HG02885 (cell line): ENCODE measurements at regions not wholly inside any gene's neighbourhood (a gene's known extent, or its start where the extent isn't known, plus 50 kb on each side); places are given as distances from the start of the nearest gene placed in this dataset.
"Not testable (repeated sequence)": the region's sequence is repeated elsewhere in the genome, so short reads cannot be mapped to it uniquely, and the experiment has no call there.

Experiments
- ATAC-seq: cut with Tn5 transposase; IDR thresholded peaks from one replicate; pipeline ENCODE4 v1.9.1; 2021; ENCODE audit warnings: mild to moderate bottlenecking; ENCODE audit not compliant: unreplicated experiment, poor library complexity

GRCh38 chr13:69124996-69125395 lies 982.6 kb upstream of the ATXN8OS start:
- ATAC-seq: no peak

GRCh38 chr13:69109891-69110525 lies 997.6 kb upstream of the ATXN8OS start:
- no peak for ATAC-seq

GRCh38 chr13:69108486-69108885 lies 999.1 kb upstream of the ATXN8OS start:
- no peak for ATAC-seq

GRCh38 chr13:69107436-69107835 lies 1000.2 kb upstream of the ATXN8OS start:
- no peak for ATAC-seq

GRCh38 chr13:69101841-69102240 lies 1005.8 kb upstream of the ATXN8OS start:
- ATAC-seq: no peak

DNA sequence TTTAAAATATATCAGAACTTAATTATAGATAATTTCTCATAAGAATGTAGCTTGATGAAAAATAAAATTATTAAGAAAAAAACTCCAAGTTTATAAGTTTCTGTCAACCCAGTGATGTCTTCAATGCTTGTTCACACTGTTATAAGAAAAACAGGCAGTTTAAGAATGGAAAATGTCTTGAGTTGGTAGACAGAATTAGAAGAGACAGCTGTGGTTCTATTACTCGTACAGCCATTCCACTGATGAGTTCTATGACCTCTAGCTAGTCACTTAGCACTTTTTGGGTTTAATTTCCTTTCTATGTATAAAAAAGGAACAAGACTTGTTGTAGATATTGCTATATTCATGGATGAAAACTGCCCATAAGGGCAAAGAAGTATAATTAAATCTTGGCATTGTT lies 1013.1 kb upstream of the ATXN8OS start:
- ATAC-seq: no peak

DNA sequence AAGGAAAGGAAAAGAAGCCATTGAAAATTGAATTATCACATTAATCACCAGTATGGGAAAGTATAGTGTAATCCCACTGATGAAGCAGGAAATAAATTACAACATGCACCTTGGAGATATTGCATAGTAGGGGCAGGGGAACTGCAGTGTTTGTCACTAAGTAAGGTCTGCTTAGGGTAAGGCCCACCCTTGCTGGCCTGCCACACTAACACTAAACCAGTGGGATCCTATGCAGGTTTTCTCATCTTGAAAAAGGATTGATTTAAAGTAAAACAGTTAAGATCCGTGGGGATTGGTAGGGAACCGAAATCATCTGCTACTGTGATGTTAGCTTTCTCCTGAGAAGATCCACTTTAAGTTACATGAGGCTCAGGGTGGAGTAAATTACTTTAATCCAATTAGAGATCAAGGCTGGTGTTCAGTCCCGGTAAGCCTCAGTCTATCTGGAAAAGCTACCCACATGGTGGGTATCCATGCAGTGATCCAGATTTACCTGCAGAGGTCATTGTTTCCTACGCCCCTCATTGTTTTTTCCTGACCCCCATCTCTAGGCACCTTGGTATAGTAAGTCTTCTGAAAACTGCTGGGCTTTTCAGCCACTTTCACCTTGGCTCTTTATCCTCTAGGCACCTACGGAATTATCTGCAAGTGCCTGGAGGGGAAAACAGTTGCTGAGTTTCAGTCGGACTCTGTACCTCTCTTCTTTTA lies 1014.9 kb upstream of the ATXN8OS start:
- no peak for ATAC-seq

GRCh38 chr13:69077267-69077666 lies 1030.4 kb upstream of the ATXN8OS start:
- ATAC-seq: no peak

DNA sequence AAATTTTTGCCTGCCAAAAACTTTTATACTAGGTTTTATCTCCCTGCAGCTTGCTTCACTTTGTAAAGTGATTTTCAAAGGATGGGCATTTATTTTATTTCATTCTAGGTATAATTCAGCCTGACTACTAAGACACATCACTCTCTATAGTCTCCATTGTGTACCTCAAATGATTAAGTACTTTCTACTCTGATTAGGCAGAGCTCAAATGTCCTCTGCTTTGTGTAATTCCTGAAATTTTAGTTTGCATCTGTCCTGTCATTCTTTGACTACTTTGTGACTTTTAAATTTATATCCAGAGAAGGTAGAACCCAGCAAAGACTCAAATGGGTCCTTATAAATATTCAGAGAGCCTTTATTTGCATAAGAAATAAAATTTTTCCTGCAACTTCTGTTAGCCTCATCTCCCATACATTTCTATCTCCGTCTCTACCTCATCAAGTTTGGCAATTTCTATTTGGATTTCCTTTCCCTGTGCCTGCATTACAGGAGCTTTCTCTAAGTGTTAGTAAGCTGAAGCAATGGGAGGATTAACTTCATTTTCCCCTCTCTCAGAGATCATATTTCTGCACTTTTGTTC lies 1038.0 kb upstream of the ATXN8OS start:
- ATAC-seq: no peak

GRCh38 chr13:69050696-69051095 lies 1056.9 kb upstream of the ATXN8OS start:
- no peak for ATAC-seq

DNA sequence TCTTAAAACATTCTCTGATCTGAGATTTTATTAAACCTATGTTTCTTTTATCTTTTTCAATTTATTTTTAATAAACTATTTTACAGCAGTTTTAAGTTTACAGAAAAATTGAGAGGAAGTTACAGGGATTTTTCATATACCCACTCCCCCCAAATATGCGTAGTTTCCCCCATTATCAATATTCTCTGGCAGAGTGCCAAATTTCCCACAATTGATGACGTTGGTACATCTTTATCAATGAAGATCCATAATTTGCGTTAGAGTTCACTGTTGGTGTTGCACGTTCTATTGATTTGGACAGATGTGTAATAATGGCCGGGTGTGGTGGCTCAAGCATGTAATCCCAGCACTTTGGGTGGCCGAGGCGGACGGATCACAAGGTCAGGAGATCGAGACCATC lies 1063.0 kb upstream of the ATXN8OS start:
- no peak for ATAC-seq

DNA sequence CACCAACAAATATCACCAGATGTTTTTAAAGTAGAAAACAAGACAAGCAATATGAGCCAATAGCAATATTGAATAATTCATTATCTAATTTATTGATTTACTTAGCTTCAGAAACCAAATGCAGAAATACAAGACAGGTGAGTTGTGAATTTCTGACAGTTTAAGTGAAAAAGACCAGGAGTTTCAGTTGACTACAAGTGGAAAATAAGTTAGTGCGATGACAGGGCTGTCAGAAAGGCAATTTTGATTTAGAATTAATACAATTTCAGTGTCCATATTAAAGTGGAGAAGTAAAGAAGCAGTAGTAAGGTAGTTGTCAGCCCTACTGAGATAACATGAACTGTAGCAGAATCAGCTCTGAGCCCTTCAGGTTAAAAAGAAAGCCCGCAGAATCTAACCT lies 1066.7 kb upstream of the ATXN8OS start:
- ATAC-seq: no peak

GRCh38 chr13:69035771-69036170 lies 1071.9 kb upstream of the ATXN8OS start:
- no peak for ATAC-seq

DNA sequence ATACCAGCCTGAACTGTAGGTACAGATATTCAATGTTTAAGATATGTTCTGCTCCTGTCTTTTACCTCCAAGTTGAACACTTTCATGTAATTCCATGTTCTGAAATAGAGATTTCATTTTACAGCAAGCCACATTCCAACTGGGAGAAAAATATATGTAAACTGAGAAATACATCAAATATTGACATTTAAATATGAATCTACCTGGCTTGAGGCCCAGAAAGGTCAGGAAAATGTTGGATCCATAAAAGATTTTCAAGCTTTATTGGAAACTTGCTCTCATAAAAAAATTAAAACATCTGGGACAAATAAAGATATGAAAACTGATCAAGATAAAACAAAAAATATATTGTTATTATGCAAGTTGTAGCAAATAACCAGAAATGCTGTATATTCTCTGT lies 1078.7 kb upstream of the ATXN8OS start:
- ATAC-seq: no peak

DNA sequence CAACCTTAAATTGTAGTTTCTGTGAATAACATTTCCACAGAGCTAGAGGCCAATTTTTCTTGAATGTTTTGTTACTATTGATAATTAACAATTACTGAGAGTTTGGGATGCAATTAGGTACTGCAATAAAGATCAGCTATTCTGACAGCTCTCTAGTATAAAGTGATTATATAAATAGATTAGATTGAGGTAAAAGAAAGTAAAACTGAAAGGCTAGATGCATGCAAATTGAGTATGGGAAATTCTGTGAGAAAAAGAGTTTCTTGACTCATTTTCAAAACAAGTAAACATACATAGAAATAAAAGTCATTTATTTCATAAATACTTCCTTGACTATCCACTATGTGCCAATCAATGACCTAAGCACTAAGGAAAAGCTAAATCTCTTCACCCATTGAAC lies 1087.5 kb upstream of the ATXN8OS start:
- ATAC-seq: no peak

- ATAC-seq: not testable (repeated sequence)
These were observed 1089.5 kb upstream of the ATXN8OS start for GRCh38 chr13:69018173-69018572.

DNA sequence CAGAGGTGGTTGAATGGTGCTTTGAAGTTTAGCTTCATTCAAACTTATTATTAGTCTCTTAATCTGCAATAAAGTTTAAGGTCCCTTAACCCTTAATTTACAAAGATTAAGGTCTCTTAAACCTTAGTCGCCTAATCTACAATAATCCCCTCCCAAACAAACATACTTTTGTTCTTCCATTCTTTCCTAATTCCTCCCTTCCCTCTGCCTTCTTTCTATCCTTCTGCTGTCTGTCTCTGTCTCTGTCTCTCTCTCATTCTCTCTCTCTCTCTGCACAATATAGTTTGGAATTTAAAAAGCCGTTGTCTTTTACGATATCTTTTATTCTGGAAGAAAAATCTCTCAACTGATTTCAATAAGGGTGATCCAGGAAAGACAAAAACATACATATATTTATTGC lies 1096.8 kb upstream of the ATXN8OS start:
- no peak for ATAC-seq

DNA sequence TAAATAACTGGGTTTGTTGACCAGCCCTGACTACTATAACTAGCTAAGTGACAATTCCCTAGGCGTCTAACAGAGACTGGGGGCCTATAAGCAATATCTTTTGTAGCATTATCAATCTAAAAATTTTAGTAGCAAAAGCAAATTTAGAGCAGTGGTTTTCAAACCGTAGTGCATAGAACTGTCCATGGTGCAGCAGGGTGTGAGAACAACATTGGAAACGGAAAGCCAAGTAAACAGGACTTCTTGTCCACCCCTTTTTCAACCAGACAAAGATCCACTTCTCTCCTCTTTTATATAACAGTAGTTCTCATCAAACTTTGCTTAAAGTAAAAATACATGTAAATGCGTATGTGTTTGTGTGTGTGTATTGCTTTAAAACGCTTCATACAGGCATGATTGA lies 1099.1 kb upstream of the ATXN8OS start:
- ATAC-seq: no peak

DNA sequence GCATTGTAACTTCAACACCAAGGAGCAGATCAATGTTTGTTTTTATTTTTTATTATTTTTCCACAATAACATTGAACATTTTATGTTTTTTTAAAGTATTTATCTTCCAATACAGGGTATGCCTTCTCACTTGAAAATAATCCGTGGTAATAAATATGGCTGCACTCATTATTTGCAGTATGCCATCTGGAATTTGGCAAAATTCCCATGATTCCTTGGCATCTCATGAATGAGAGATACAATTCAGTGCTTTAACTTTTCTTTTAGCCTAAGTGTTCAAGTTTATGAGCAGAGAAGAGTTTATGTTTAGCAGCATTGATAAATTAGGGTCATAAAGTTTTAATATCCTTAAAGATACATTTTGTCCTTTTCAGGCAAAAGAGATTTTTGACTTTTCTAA lies 1109.6 kb upstream of the ATXN8OS start:
- no peak for ATAC-seq

- no peak for ATAC-seq
These were observed 1111.0 kb upstream of the ATXN8OS start for GRCh38 chr13:68996668-68997025.

DNA sequence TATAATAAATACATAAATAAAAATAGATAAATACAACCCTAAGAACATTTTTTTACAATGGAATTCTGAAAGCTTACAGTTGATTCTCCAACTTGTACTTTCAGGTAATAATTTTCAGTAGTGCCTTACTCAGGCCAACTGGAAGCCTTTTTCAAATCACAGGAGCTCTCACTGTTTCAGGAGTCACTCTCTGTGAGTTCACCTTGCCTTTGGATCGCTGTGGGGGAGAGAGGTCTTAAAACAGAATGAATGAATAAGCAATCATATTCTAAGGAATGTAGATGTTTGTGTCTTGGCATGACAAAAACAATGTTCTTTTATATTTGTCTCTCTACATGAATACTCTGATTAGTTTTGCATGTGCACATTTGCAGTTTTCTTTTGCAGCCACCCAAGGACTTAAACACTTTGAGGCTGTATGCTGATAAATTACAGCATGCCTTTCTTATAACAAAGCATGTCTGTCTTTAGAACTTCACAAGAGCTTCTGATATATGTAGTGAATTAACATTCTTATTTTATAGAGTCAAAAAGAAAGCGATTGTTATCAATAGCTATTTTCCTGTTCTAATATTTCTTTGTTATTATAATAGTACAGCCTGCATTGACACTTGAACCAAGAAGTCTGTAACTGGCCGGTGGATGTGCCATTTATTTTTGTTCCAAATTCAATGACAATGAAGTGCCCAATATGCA lies 1111.5 kb upstream of the ATXN8OS start:
- no peak for ATAC-seq
